Smooth muscle cell (in vitro differentiated cells): ENCODE measurements at regions not wholly inside any gene's neighbourhood (a gene's known extent, or its start where the extent isn't known, plus 50 kb on each side); places are given as distances from the start of the nearest gene placed in this dataset.

Source experiments
- DNase-seq: peaks from one replicate; lab custom pipeline; 2025; ENCODE audit not compliant: unreplicated experiment; lab: John Stamatoyannopoulos, UW
- H2AFZ ChIP-seq: fragments of 200-600 bp; sonication (generic); 2 replicates; pipeline ENCODE4 v1.6.0; 2016; ENCODE audit warnings: antibody characterized with exemption, low read depth, mild to moderate bottlenecking
- H3F3A ChIP-seq: fragments of 200-600 bp; sonication (generic); 2 replicates; pipeline ENCODE4 v1.6.0; 2017; ENCODE audit warnings: antibody characterized with exemption, low read depth
- H3K27ac ChIP-seq: fragments of 200-600 bp; sonication (generic); 2 replicates; pipeline ENCODE4 v1.5.1; 2016; ENCODE audit warnings: low read depth, mild to moderate bottlenecking
- H3K27me3 ChIP-seq: fragments of 200-600 bp; sonication (generic); 2 replicates; pipeline ENCODE4 v1.6.1; 2016; ENCODE audit warnings: low read depth, mild to moderate bottlenecking
- H3K36me3 ChIP-seq: fragments of 200-600 bp; sonication (generic); 2 replicates; pipeline ENCODE4 v1.5.1; 2016; ENCODE audit warnings: low read depth
- H3K4me1 ChIP-seq: fragments of 200-600 bp; sonication (generic); 2 replicates; pipeline ENCODE4 v1.5.1; 2016; ENCODE audit warnings: low read depth
- H3K4me2 ChIP-seq: fragments of 200-600 bp; sonication (generic); 2 replicates; pipeline ENCODE4 v1.6.0; 2016; ENCODE audit warnings: mild to moderate bottlenecking
- H3K4me3 ChIP-seq: fragments of 200-600 bp; sonication (generic); 2 replicates; pipeline ENCODE4 v1.5.1; 2016; ENCODE audit warnings: mild to moderate bottlenecking
- H3K79me2 ChIP-seq: fragments of 200-600 bp; sonication (generic); 2 replicates; pipeline ENCODE4 v1.6.0; 2016; ENCODE audit warnings: low read depth, mild to moderate bottlenecking
- H3K9ac ChIP-seq: fragments of 200-600 bp; sonication (generic); 2 replicates; pipeline ENCODE4 v1.6.0; 2016; ENCODE audit warnings: low read depth
- H3K9me3 ChIP-seq: fragments of 200-600 bp; sonication (generic); replicated peaks from 2 replicates; pipeline ENCODE4 v1.5.1; 2016; ENCODE audit warnings: low read depth
- H4K20me1 ChIP-seq: fragments of 200-600 bp; sonication (generic); 2 replicates; pipeline ENCODE4 v1.6.0; 2016; ENCODE audit warnings: low read depth
- WGBS: methylation state at CpG from one replicate; pipeline ENCODE4 v1.1.7; 2016; ENCODE audit warnings: low lambda C conversion rate; 5-methylcytosine and 5-hydroxymethylcytosine counted together
- TF ChIP-seq, protein P1 (sequence below): fragments of 200-600 bp; sonication (generic); IDR thresholded peaks from 2 replicates; pipeline ENCODE4 v1.5.1; 2017; ENCODE audit warnings: borderline replicate concordance, mild to moderate bottlenecking, antibody characterized with exemption; ENCODE audit not compliant: insufficient read depth, poor library complexity, severe bottlenecking

- H3K27me3 ChIP-seq, result no peaks in the 10 kb centered on the region
- DNase-seq, result no peak
- no peak overlapping the region for H2AFZ ChIP-seq
- no peak overlapping the region for H3K4me3 ChIP-seq
- H3K9ac ChIP-seq, result no peak overlapping the region
- H3K79me2 ChIP-seq, result no peaks in the 10 kb centered on the region
- no peak overlapping the region for H3K27ac ChIP-seq
- TF ChIP-seq, protein P1, sequence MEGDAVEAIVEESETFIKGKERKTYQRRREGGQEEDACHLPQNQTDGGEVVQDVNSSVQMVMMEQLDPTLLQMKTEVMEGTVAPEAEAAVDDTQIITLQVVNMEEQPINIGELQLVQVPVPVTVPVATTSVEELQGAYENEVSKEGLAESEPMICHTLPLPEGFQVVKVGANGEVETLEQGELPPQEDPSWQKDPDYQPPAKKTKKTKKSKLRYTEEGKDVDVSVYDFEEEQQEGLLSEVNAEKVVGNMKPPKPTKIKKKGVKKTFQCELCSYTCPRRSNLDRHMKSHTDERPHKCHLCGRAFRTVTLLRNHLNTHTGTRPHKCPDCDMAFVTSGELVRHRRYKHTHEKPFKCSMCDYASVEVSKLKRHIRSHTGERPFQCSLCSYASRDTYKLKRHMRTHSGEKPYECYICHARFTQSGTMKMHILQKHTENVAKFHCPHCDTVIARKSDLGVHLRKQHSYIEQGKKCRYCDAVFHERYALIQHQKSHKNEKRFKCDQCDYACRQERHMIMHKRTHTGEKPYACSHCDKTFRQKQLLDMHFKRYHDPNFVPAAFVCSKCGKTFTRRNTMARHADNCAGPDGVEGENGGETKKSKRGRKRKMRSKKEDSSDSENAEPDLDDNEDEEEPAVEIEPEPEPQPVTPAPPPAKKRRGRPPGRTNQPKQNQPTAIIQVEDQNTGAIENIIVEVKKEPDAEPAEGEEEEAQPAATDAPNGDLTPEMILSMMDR, result no peak
- H3K9me3 ChIP-seq, result no peaks in the 10 kb centered on the region
- no peaks in the 10 kb centered on the region for H3K4me1 ChIP-seq
- no peak overlapping the region for H3K4me2 ChIP-seq
- no peaks in the 10 kb centered on the region for H3K36me3 ChIP-seq
- H4K20me1 ChIP-seq, result no peaks in the 10 kb centered on the region
- H3F3A ChIP-seq, result peaks cover 14% of the 10 kb centered on the region
- WGBS, result 52% methylated on average over 3 of the region's 3 CpGs
Measured at GRCh38 chr4:83204731-83205130, 79.9 kb downstream of the COQ2 start.

- Histone ChIP-seq H3K4me2 (no peak overlapping the region), H3K27ac (no peak overlapping the region), H3K79me2 (no peaks in the 10 kb centered on the region), H4K20me1 (no peaks in the 10 kb centered on the region), H3F3A (no peaks in the 10 kb centered on the region), H3K9ac (no peak overlapping the region), H3K4me1 (no peaks in the 10 kb centered on the region), H3K9me3 (no peaks in the 10 kb centered on the region), H3K27me3 (no peaks in the 10 kb centered on the region), H3K36me3 (no peaks in the 10 kb centered on the region), H2AFZ (no peak overlapping the region), H3K4me3 (no peak overlapping the region)
- TF ChIP-seq, protein P1, result no peak
- no peak for DNase-seq
- WGBS, result 90% methylated on average over 4 of the region's 4 CpGs
Measured at GRCh38 chr4:83201761-83202160, 82.8 kb downstream of the COQ2 start.

DNA sequence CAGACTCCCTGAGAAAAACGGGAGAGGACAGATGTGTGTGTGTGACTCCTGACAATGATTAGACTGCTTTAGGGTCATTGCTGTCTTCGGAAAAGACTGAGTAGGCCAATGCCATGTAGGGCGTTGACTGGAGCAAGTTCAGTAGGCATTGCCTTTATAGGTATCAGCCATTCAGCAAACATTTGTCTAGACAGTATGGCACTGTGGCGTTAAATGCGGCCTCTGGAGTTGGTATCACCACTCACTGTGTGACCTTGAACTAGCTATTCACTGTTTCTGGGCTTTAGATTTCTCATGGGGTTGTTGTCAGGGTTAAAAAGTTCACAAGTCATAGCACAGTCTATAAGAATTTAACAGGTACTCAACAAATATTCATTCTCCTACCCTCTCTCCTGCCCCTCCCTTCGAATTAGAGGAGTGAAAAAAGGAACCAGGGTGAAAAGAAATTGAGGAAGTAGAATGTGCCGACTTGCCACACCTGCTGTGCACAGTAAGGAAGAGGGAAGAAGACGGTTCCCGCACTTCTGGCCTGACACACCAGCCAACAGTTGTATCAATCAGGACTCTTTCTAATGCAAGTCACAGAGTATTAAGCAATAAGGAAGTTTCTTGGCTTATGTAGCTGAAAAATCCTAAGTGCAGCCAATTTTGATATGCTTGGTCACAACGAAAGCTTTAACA lies 83.2 kb upstream of the PLAC8 start:
- TF ChIP-seq, protein P1, result no peak
- no peaks in the 10 kb centered on the region for H3F3A ChIP-seq
- no peak overlapping the region for H3K4me3 ChIP-seq
- H2AFZ ChIP-seq, result no peak overlapping the region
- no peaks in the 10 kb centered on the region for H3K9me3 ChIP-seq
- H3K79me2 ChIP-seq, result no peaks in the 10 kb centered on the region
- no peaks in the 10 kb centered on the region for H3K27me3 ChIP-seq
- no peak overlapping the region for H3K9ac ChIP-seq
- no peaks in the 10 kb centered on the region for H4K20me1 ChIP-seq
- no peaks in the 10 kb centered on the region for H3K4me1 ChIP-seq
- H3K4me2 ChIP-seq, result no peak overlapping the region
- H3K36me3 ChIP-seq, result no peaks in the 10 kb centered on the region
- no peak overlapping the region for H3K27ac ChIP-seq
- WGBS, result 84% methylated on average over 10 of the region's 10 CpGs
- DNase-seq, result no peak

GRCh38 chr4:83196921-83197320 lies 82.4 kb upstream of the PLAC8 start:
- H3K4me3 ChIP-seq, result no peak overlapping the region
- H3K27ac ChIP-seq, result no peak overlapping the region
- no peaks in the 10 kb centered on the region for H3K4me1 ChIP-seq
- no peak overlapping the region for H3K9ac ChIP-seq
- no peaks in the 10 kb centered on the region for H3K9me3 ChIP-seq
- DNase-seq, result no peak
- H3F3A ChIP-seq, result no peaks in the 10 kb centered on the region
- no peak overlapping the region for H2AFZ ChIP-seq
- 93% methylated on average over 2 of the region's 2 CpGs for WGBS
- TF ChIP-seq, protein P1, result no peak
- H3K27me3 ChIP-seq, result no peaks in the 10 kb centered on the region
- no peaks in the 10 kb centered on the region for H3K79me2 ChIP-seq
- no peaks in the 10 kb centered on the region for H4K20me1 ChIP-seq
- H3K36me3 ChIP-seq, result no peaks in the 10 kb centered on the region
- no peak overlapping the region for H3K4me2 ChIP-seq
